DMS153 treated with DMSO at 0.1 percent for 48 hours (cell line): ENCODE measurements at regions not wholly inside any gene's neighbourhood (a gene's known extent, or its start where the extent isn't known, plus 50 kb on each side); places are given as distances from the start of the nearest gene placed in this dataset.
A peak's percentile ranks its signal among the peaks of the same experiment; 100 is the strongest.
"Not testable (repeated sequence)": the region's sequence is repeated elsewhere in the genome, so short reads cannot be mapped to it uniquely, and the experiment has no call there.

Experiments used
- DNase-seq: peaks from one replicate; lab custom pipeline; 2025; ENCODE audit not compliant: unreplicated experiment; lab: John Stamatoyannopoulos, UW

GRCh38 chr16:72598696-72599095 lies 426.7 kb upstream of the PMFBP1 start:
- no peak for DNase-seq

- no peak for DNase-seq
Measured at GRCh38 chr16:72597938-72598337, 426.0 kb upstream of the PMFBP1 start.

- no peak for DNase-seq
Measured at GRCh38 chr16:72596373-72596772, 424.4 kb upstream of the PMFBP1 start.

- no peak for DNase-seq
Measured at GRCh38 chr16:72590151-72590937, 418.4 kb upstream of the PMFBP1 start.

- DNase-seq = no peak
Measured at GRCh38 chr16:72588551-72588950, 416.6 kb upstream of the PMFBP1 start.

GRCh38 chr16:72578061-72578460 lies 406.1 kb upstream of the PMFBP1 start:
- DNase-seq = not testable (repeated sequence)

- DNase-seq = no peak
Measured at GRCh38 chr16:72576189-72576588, 404.2 kb upstream of the PMFBP1 start.

GRCh38 chr16:72569677-72570076 lies 397.7 kb upstream of the PMFBP1 start:
- DNase-seq = no peak

- peak; percentile 42 for DNase-seq
Measured at GRCh38 chr16:72568502-72568901, 396.5 kb upstream of the PMFBP1 start.

- no peak for DNase-seq
Measured at GRCh38 chr16:72566174-72566573, 394.2 kb upstream of the PMFBP1 start.

GRCh38 chr16:72565106-72565505 lies 393.2 kb upstream of the PMFBP1 start:
- no peak for DNase-seq

GRCh38 chr16:72560617-72561016 lies 388.7 kb upstream of the PMFBP1 start:
- peak; percentile 93 for DNase-seq

- no peak for DNase-seq
Measured at GRCh38 chr16:72558501-72558900, 386.5 kb upstream of the PMFBP1 start.

- DNase-seq = no peak
Measured at GRCh38 chr16:72554935-72555334, 383.0 kb upstream of the PMFBP1 start.

- DNase-seq = no peak
Measured at GRCh38 chr16:72552654-72553053, 380.7 kb upstream of the PMFBP1 start.

- no peak for DNase-seq
Measured at GRCh38 chr16:72551649-72552048, 379.7 kb upstream of the PMFBP1 start.

GRCh38 chr16:72549878-72550277 lies 377.9 kb upstream of the PMFBP1 start:
- no peak for DNase-seq

- DNase-seq = no peak
Measured at GRCh38 chr16:72542102-72542501, 370.1 kb upstream of the PMFBP1 start.

- no peak for DNase-seq
Measured at GRCh38 chr16:72537664-72538063, 365.7 kb upstream of the PMFBP1 start.

- no peak for DNase-seq
Measured at GRCh38 chr16:72536723-72537435, 364.9 kb upstream of the PMFBP1 start.

GRCh38 chr16:72532906-72533410 lies 361.0 kb upstream of the PMFBP1 start:
- DNase-seq = no peak

GRCh38 chr16:72530434-72530833 lies 358.5 kb upstream of the PMFBP1 start:
- no peak for DNase-seq
